C4-2B (cell line): ENCODE measurements at regions not wholly inside any gene's neighbourhood (a gene's known extent, or its start where the extent isn't known, plus 50 kb on each side); places are given as distances from the start of the nearest gene placed in this dataset.

Experiments
- ZFX ChIP-seq: fragments of 450-650 bp; IDR thresholded peaks from 2 replicates; pipeline ENCODE4 v1.6.1; 2017
- TF ChIP-seq, protein P1 (sequence below): fragments of 450-650 bp; conservative IDR thresholded peaks from 2 replicates; pipeline ENCODE4 v1.5.1; 2017; ENCODE audit warnings: mild to moderate bottlenecking

DNA sequence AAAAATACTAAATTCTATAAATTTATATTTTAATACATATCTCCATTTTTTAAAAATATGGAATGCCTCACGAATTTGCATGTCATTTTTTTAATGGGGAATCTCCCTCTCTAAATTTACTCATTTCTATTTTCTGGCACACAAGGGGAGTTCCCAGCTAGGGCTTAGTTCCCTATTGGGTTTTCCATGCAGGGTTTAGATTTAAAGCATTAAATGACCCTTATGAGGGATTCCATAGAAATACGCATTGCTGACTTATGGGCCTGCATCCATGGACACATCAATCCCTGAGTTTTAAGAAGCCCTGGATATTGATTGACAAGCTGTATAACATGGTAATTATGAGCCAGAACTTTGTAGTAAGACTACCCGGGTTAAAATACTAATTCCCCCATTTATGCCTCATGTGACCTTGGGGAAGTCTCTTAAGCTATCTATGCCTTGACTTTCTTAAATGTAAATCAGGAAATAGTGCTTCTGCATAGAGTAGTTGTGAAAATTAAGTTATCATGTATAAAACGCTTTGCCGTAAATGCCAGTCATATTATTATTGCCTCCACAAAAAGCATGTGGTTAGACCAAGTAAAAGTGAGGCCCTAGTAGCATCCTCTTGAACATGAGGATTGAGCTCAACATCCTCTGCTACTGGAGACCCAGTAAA is 78.8 kb upstream of the ANKRD1 start:
- TF ChIP-seq, protein P1, sequence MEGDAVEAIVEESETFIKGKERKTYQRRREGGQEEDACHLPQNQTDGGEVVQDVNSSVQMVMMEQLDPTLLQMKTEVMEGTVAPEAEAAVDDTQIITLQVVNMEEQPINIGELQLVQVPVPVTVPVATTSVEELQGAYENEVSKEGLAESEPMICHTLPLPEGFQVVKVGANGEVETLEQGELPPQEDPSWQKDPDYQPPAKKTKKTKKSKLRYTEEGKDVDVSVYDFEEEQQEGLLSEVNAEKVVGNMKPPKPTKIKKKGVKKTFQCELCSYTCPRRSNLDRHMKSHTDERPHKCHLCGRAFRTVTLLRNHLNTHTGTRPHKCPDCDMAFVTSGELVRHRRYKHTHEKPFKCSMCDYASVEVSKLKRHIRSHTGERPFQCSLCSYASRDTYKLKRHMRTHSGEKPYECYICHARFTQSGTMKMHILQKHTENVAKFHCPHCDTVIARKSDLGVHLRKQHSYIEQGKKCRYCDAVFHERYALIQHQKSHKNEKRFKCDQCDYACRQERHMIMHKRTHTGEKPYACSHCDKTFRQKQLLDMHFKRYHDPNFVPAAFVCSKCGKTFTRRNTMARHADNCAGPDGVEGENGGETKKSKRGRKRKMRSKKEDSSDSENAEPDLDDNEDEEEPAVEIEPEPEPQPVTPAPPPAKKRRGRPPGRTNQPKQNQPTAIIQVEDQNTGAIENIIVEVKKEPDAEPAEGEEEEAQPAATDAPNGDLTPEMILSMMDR, result no peak
- TF ChIP-seq ZFX, result no peak
